IPS-15b (cell line): ENCODE measurements at regions not wholly inside any gene's neighbourhood (a gene's known extent, or its start where the extent isn't known, plus 50 kb on each side); places are given as distances from the start of the nearest gene placed in this dataset.

Source experiments
- H3K27me3 ChIP-seq: one replicate; pipeline ENCODE4 v1.6.1; 2013; ENCODE audit warnings: low read length; ENCODE audit not compliant: control insufficient read depth, insufficient read depth
- H3K36me3 ChIP-seq: one replicate; pipeline ENCODE4 v1.6.1; 2013; ENCODE audit warnings: low read length; ENCODE audit not compliant: control insufficient read depth, insufficient read depth
- H3K4me1 ChIP-seq: one replicate; pipeline ENCODE4 v1.6.1; 2013; ENCODE audit warnings: mild to moderate bottlenecking, low read length; ENCODE audit not compliant: control insufficient read depth, insufficient read depth
- H3K4me3 ChIP-seq: one replicate; pipeline ENCODE4 v1.5.1; 2013; ENCODE audit warnings: low read depth, low read length
- H3K9ac ChIP-seq: one replicate; pipeline ENCODE4 v1.6.1; 2013; ENCODE audit warnings: low read depth, mild to moderate bottlenecking, low read length
- H3K9me3 ChIP-seq: one replicate; pipeline ENCODE4 v1.6.1; 2013; ENCODE audit warnings: mild to moderate bottlenecking, low read length; ENCODE audit not compliant: control insufficient read depth, insufficient read depth

DNA sequence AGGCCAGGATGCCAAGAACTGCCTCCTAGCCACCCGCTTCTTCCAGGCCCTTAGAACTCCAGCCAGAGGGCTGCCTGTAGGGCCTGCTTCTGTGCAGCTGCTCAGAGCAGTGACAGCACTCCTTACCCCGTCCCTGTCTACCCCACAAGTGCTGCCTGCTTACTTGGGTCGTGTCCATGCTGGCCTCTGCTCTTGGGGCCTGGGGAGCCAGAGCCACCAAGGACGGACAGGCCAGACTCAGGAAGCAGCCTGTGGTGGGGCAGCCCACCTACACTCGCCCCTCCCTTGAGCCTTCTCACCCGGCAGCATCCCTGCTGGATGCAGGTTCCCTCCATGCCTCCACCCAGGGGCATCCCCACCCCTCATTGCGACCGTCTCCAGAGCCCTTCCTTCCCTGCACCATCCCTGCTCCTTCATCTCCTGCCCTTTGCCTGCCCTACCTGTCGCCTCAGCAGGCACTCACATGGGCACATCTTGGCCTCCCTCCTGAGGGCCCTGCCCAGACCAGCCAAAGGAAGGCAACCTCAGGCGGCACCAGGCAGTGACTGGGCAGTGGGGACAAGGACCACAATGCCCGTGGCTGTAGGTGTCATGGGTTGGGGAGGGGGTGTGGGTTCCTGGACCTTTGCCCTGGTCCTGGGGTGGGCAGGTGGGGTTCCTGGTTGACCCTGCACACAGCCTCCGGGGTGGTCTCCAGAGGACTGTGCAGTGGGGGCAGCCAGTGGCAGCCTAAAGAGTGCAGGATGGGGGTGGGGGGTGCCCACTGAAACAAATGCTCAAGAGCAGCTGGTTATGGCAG, 78.0 kb upstream of the TNS3 start:
- peaks cover 4% of the 10 kb centered on the region for H3K4me1 ChIP-seq

DNA sequence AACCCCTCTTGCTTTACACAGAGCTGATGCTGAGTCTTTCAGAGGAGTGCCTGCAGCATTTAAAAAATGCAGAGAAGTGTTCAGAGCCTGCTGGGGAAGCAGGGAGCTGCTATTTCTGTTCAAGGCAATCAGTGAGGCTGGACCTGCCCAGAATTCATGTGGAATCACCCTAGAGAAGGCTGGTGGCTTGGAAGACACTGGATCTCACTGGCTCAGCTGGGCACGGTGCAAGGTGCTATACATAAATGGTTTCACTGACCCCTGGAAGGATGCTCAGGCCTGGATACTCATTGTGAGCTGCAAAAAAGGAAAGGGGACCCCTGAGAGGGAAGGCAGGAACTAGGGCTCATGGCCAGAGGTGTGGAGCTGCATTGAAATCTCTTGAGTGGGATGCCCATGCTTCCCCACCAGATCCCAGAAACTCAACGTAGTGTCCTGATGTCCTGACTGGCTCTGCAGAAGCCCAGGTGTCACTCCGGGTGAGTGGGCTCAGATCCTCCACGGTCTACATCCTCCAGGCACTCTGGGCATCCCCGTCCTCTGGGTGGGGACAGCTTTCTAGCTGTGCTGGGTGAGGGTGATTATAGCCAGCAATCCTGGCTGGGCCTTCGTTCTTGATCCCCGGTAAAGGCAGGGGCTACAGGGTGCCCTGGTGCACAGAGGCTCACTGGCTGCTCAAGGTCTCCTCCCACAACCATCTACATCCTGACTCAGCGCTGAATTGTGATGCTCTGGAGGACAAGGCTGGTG, 77.2 kb upstream of the TNS3 start:
- no peak overlapping the region for H3K4me3 ChIP-seq
- no peaks in the 10 kb centered on the region for H3K36me3 ChIP-seq
- no peak overlapping the region for H3K9ac ChIP-seq
- peaks cover 4% of the 10 kb centered on the region for H3K4me1 ChIP-seq
- no peaks in the 10 kb centered on the region for H3K9me3 ChIP-seq
- H3K27me3 ChIP-seq, result no peaks in the 10 kb centered on the region

More for the DNA sequence above, 78.0 kb upstream of the TNS3 start:
- Histone ChIP-seq H3K4me3 (no peak overlapping the region), H3K9ac (no peak overlapping the region), H3K9me3 (no peaks in the 10 kb centered on the region), H3K27me3 (no peaks in the 10 kb centered on the region), H3K36me3 (no peaks in the 10 kb centered on the region)

DNA sequence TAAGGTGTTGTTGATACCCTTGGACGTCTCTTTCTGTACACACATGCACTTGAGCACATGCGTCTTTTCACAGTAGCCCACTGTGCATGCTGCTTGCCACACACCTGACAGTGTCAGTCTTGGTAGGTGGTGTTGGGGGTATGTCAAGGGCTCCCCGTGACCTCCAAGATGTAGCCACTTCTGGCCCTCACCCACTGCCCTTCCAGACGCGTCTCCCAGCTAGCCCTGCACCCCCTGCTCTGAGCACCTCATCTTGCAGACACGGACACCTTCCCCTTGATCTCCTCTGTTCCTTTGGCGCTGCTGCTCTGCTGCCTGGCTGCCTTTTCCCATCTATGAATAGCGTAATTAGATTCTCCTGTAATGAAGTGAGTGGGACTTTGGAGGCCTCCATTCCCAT, 75.2 kb upstream of the TNS3 start:
- peaks cover 4% of the 10 kb centered on the region for H3K4me1 ChIP-seq
- no peaks in the 10 kb centered on the region for H3K27me3 ChIP-seq

DNA sequence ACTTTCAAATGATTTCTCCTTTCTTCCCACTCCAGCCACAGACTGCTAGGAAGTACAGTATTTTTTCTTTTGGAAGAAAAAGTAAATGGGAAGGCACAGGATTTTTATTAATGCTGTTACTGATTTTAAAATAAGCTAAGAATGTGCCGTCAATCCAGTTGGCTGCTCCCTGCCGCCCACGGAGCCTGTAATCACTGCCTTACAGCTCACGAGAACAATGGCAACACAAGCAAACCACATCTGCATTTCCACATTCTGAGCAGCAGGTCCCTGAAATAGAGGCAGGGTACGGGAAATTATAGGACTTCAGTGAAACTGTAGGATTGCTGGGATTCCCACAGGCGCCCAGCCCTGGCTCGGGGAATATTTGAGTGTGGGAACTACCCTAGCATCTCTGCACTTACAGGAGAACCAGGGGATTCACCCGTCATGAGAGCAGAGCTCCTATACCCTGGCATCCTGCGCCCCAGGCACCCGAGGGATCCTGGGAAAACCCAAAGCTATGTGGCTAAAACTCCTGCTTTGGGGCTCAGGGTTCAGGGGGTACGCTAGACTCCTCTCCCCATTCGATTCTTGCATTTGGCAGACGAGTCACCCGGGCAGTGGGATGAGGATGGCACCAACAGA, 72.9 kb upstream of the TNS3 start:
- no peak overlapping the region for H3K4me3 ChIP-seq
- no peak overlapping the region for H3K9ac ChIP-seq

More for the DNA sequence above, 75.2 kb upstream of the TNS3 start:
- H3K9ac ChIP-seq, result no peak overlapping the region
- no peaks in the 10 kb centered on the region for H3K9me3 ChIP-seq
- no peaks in the 10 kb centered on the region for H3K36me3 ChIP-seq
- no peak overlapping the region for H3K4me3 ChIP-seq

DNA sequence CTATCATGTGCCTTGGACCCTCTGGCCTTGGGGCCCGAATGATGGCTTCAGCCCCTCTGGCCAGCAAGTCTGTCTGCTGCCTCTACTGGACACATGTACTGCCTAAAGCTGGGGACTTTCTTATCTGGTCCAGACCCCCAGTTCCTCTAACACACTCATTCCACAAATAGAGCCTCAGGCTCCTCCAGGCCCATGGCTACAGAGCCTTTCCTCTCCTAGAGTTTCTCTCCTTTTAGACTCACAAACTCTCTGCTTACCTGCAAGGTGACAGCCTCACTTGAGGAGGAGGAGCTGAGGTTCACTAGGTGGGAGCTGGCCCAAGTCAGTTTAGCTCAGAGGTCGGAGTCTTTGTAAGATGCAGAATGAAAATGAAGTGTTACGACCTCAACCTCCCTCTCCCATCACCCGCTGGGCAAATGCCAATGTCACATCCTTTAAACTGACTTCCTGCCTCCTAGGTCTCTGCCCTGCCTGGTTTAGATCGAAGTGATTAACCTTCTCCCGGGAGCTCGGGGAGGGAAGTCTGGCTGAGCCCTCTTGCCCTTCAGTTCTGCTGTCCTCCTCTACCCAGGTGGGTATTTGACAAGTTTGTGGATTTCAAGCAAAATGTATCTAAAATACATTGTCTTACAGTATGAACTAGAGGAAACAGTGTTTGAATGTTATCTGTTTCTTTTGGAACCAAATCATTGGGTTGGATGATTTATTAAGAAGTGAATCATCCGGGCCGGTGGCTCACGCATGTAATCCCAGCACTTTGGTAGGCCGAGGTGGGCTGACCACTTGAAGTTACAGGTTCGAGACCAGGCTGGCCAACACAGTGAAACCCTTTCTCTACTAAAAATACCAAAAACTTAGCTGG, 71.9 kb upstream of the TNS3 start:
- no peak overlapping the region for H3K9ac ChIP-seq
- H3K4me1 ChIP-seq, result no peaks in the 10 kb centered on the region
- no peaks in the 10 kb centered on the region for H3K9me3 ChIP-seq
- no peak overlapping the region for H3K4me3 ChIP-seq
- no peaks in the 10 kb centered on the region for H3K27me3 ChIP-seq
- no peaks in the 10 kb centered on the region for H3K36me3 ChIP-seq

More for the DNA sequence above, 72.9 kb upstream of the TNS3 start:
- Histone ChIP-seq H3K27me3 (no peaks in the 10 kb centered on the region), H3K4me1 (no peaks in the 10 kb centered on the region), H3K9me3 (no peaks in the 10 kb centered on the region), H3K36me3 (no peaks in the 10 kb centered on the region)

DNA sequence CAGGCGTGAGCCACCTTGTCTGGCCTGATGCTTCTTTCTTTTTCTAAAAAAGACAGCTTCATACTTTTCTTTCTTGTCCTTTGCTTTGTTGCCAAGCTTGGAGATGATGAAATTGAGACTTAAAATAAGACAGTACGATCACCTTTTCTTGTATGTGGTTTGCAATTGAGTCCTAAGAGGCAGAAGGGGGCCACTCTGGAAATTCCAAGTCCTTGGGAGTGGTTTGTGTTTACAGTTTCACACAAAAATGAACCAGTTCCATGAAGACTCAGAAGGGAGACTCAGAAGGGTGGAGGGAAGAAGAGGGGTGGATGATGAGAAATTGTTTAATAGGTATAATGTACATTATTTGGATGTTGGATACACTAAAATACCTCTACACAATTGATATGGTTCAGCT, 70.7 kb upstream of the TNS3 start:
- no peak overlapping the region for H3K4me3 ChIP-seq
- H3K27me3 ChIP-seq, result no peaks in the 10 kb centered on the region
- H3K36me3 ChIP-seq, result no peaks in the 10 kb centered on the region
- no peaks in the 10 kb centered on the region for H3K9me3 ChIP-seq
- H3K4me1 ChIP-seq, result no peaks in the 10 kb centered on the region
- no peak overlapping the region for H3K9ac ChIP-seq

DNA sequence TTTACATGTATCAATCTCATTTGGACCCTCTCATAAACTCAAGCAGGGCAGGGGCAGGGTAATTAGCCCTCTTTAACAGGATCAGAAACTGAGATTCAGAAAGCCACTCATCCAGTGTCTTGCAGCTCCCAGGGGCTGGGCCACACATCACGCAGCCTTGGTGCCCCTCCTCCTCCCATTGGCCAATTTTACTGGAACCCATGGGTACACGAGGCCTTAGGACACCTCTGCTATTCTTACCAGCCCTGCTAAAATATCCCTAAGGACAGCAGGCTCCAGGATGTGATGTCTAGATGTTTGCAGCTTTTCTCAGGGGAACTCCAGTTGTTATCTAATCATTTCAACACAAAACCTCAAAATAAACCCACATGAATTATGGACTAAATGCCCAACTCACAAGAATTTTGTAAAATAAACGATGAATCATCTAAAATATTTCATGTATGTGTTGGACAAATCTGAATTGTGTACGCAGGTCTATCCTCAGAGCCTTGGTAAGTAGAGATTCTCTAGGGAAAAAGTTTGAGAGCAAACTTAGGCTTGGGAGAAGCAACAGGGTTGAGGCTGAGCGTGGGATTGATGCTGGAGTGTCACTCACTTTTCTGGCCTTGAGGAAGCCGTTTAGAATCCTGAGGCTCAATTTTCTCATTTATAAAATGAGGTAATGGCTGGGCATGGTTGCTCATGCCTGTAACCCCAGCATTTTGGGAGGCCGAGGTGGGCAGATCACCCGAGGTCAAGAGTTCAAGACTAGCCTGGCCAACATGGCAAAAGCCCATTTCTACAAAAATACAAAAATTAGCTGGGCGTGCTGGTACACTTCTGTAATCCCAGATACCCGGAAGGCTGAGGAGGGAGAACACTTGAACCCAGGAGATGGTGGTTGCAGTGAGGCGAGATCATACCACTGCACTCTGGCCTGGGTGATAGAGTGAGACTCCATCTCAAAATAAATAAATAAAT, 69.7 kb upstream of the TNS3 start:
- no peak overlapping the region for H3K9ac ChIP-seq
- no peaks in the 10 kb centered on the region for H3K9me3 ChIP-seq
- no peaks in the 10 kb centered on the region for H3K27me3 ChIP-seq
- H3K4me3 ChIP-seq, result no peak overlapping the region
- H3K4me1 ChIP-seq, result no peaks in the 10 kb centered on the region
- H3K36me3 ChIP-seq, result no peaks in the 10 kb centered on the region

DNA sequence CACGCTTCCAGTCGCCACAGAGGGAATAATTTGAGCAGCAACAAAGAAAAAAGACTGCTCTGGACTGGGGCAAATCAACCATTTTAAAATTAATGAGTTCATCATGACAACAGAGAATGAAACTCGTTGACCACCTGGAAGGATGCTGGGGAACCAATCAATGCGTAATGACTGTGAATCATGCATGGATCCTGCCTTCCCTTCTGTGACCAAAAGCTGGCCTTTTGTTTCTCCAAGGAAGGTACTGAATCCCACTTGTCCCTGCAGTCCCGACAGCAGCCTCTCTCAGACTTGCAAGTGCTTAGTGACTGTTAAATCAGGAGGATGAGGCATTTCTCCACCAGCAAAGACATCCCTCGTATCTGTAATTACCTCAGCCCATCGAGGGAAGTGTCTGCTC, 68.0 kb upstream of the TNS3 start:
- Histone ChIP-seq H3K9me3 (no peaks in the 10 kb centered on the region), H3K9ac (no peak overlapping the region), H3K36me3 (no peaks in the 10 kb centered on the region), H3K27me3 (no peaks in the 10 kb centered on the region), H3K4me3 (no peak overlapping the region), H3K4me1 (no peaks in the 10 kb centered on the region)

DNA sequence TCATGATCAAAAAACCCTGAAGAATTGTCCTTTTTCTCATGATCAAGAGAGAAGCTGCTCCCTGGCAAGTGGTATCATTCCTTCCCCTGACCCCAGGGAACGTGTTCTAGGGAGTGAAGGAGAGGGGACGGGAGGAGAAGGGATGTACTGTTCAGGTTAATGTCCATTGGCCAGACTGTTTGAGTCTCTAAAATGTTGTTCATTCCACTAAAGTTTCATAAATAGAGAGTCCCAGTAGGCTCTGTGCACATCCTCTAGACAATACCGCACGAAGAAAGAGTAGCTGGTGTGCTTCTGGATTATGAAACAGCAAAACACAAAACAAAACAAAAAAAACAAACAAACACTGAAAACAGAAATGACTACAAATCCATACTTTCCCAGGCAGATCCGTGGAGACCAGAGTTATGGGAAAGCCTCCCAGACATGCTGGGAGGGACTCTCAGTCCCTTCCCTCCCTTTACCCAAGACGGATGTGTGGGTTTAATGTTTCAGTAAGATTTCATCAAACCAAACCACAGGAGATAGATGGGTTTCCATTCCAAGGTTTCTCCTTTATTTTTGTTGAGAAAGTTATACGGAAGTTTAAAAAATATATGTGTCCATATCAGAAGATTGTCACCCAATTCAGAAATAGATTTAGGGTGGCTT, 66.5 kb upstream of the TNS3 start:
- Histone ChIP-seq H3K4me1 (no peaks in the 10 kb centered on the region), H3K9me3 (no peaks in the 10 kb centered on the region), H3K27me3 (no peaks in the 10 kb centered on the region), H3K4me3 (no peak overlapping the region), H3K36me3 (no peaks in the 10 kb centered on the region), H3K9ac (no peak overlapping the region)

DNA sequence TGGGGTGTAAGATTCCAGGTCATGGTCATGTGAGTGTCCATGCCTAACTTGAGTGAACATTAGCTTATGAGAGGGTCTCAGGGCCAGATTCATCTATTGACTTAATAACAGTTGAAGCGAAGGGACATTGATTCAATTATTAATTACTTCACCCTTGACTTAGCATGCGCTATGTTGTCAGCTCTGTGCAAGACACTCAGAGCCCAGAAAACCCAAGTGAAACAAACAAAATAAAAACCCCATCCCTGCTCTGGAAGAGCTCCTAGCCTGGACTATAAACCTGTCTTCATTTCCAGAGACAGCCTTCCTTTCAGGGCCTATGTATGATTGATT, 66.0 kb upstream of the TNS3 start:
- Histone ChIP-seq H3K9ac (no peak overlapping the region), H3K36me3 (no peaks in the 10 kb centered on the region)

More for the DNA sequence above, 66.0 kb upstream of the TNS3 start:
- H3K4me3 ChIP-seq, result no peak overlapping the region
- no peaks in the 10 kb centered on the region for H3K9me3 ChIP-seq
- H3K4me1 ChIP-seq, result no peaks in the 10 kb centered on the region
- H3K27me3 ChIP-seq, result no peaks in the 10 kb centered on the region
